CD14-positive monocyte (primary cell): ENCODE measurements at regions not wholly inside any gene's neighbourhood (a gene's known extent, or its start where the extent isn't known, plus 50 kb on each side); places are given as distances from the start of the nearest gene placed in this dataset.

Source experiments
- DNase-seq, 3 donors: peaks; one replicate each; pipeline ENCODE4 v3.0.0-alpha.2; 2011 to 2022
- H2AFZ ChIP-seq: 2 replicates; pipeline ENCODE4 v1.6.0; 2012; ENCODE audit warnings: mild to moderate bottlenecking, low read depth, low read length, inconsistent platforms; ENCODE audit not compliant: insufficient read depth, poor library complexity, severe bottlenecking
- H3K27ac ChIP-seq, 2 donors: 1 replicate in 1 of 2; 2 replicates in 1 of 2; pipeline ENCODE4 v1.5.1; 2012 to 2013; ENCODE audit warnings: low read length in 2 of 2, control low read depth in 1 of 2, inconsistent platforms in 1 of 2, low read depth in 1 of 2, mild to moderate bottlenecking in 1 of 2
- H3K27me3 ChIP-seq, 2 donors: one replicate each; pipeline versions ENCODE4 v1.6.0 to v1.6.1; 2011 to 2013; ENCODE audit warnings: low read length in 2 of 2; ENCODE audit not compliant: control insufficient read depth in 2 of 2, insufficient read depth in 2 of 2
- H3K36me3 ChIP-seq, 2 donors: replicated peaks in 1 of 2; 1 replicate in 1 of 2; 2 replicates in 1 of 2; pipeline versions ENCODE4 v1.5.1 to v1.6.1; 2012 to 2013; ENCODE audit warnings: low read length in 2 of 2, control low read depth in 1 of 2, inconsistent platforms in 1 of 2, mild to moderate bottlenecking in 1 of 2; ENCODE audit not compliant: insufficient read depth in 2 of 2, control insufficient read depth in 1 of 2
- H3K4me1 ChIP-seq, 2 donors: 1 replicate in 1 of 2; 2 replicates in 1 of 2; pipeline versions ENCODE4 v1.5.1 to v1.6.1; 2012 to 2013; ENCODE audit warnings: low read length in 2 of 2, control low read depth in 1 of 2, inconsistent platforms in 1 of 2, mild to moderate bottlenecking in 1 of 2, moderate library complexity in 1 of 2; ENCODE audit not compliant: insufficient read depth in 2 of 2, control insufficient read depth in 1 of 2
- H3K4me2 ChIP-seq: replicated peaks from 2 replicates; pipeline ENCODE3; 2012; ENCODE audit warnings: low read length, moderate library complexity, mild to moderate bottlenecking; ENCODE audit not compliant: poor library complexity, severe bottlenecking; ENCODE audit errors: extremely low read depth
- H3K4me3 ChIP-seq, 3 experiments: fragments of 200-600 bp in 1 of 3; sonication (generic) in 1 of 3; replicated peaks in 1 of 3; 1 replicate in 2 of 3; 2 replicates in 1 of 3; pipeline ENCODE4 v1.5.1; 2011 to 2013; ENCODE audit warnings: low read length in 3 of 3, mild to moderate bottlenecking in 3 of 3, control low read depth in 2 of 3, low read depth in 2 of 3, inconsistent platforms in 1 of 3, moderate library complexity in 1 of 3
- H3K79me2 ChIP-seq: 2 replicates; pipeline ENCODE4 v1.6.0; 2012; ENCODE audit warnings: mild to moderate bottlenecking, control low read depth, inconsistent platforms, low read length, moderate library complexity; ENCODE audit not compliant: insufficient read depth
- H3K9ac ChIP-seq: 2 replicates; pipeline ENCODE4 v1.6.0; 2017; ENCODE audit warnings: low read length, mild to moderate bottlenecking; ENCODE audit not compliant: insufficient read depth, poor library complexity, severe bottlenecking
- H3K9me3 ChIP-seq, 2 donors: replicated peaks in 1 of 2; 1 replicate in 1 of 2; 2 replicates in 1 of 2; pipeline versions ENCODE4 v1.5.1 to v1.6.1; 2012 to 2013; ENCODE audit warnings: low read length in 2 of 2, control low read depth in 1 of 2; ENCODE audit not compliant: control insufficient read depth in 1 of 2, insufficient read depth in 1 of 2
- H4K20me1 ChIP-seq: 2 replicates; pipeline ENCODE4 v1.6.0; 2012; ENCODE audit warnings: mild to moderate bottlenecking, low read length, control low read depth, moderate library complexity; ENCODE audit not compliant: insufficient read depth
- H3K27ac Mint-ChIP-seq, 7 donors: one replicate each; pipeline ENCODE4 v1.8.0; 2020; ENCODE audit warnings: mild to moderate bottlenecking in 7 of 7, mixed read lengths in 7 of 7, moderate library complexity in 6 of 7, inconsistent platforms in 2 of 7
- H3K27me3 Mint-ChIP-seq, 3 donors: one replicate each; pipeline ENCODE4 v1.8.0; 2021 to 2022; ENCODE audit warnings: low read depth in 3 of 3, mild to moderate bottlenecking in 3 of 3, mixed read lengths in 3 of 3, moderate library complexity in 3 of 3, inconsistent platforms in 1 of 3
- H3K36me3 Mint-ChIP-seq, 2 donors: one replicate each; pipeline ENCODE4 v1.8.0; 2020; ENCODE audit warnings: mixed read lengths in 2 of 2, inconsistent platforms in 1 of 2, mild to moderate bottlenecking in 1 of 2
- H3K4me1 Mint-ChIP-seq: one replicate; pipeline ENCODE4 v1.8.0; 2020; ENCODE audit warnings: mild to moderate bottlenecking, mixed read lengths
- H3K4me3 Mint-ChIP-seq, 2 donors: one replicate each; pipeline ENCODE4 v1.8.0; 2020; ENCODE audit warnings: mild to moderate bottlenecking in 2 of 2, mixed read lengths in 2 of 2, moderate library complexity in 1 of 2
- H3K9me3 Mint-ChIP-seq, 7 donors: one replicate each; pipeline ENCODE4 v1.8.0; 2020 to 2022; ENCODE audit warnings: mixed read lengths in 7 of 7, mild to moderate bottlenecking in 6 of 7, moderate library complexity in 6 of 7, inconsistent platforms in 2 of 7
- WGBS: methylation state at CpG from one replicate; pipeline ENCODE4 v1.1.5; 2013; ENCODE audit warnings: missing lambda C conversion rate; ENCODE audit not compliant: insufficient coverage; 5-methylcytosine and 5-hydroxymethylcytosine counted together
- intact Hi-C, 2 donors: fragments of 100-400 bp; cut with micrococcal nuclease; formaldehyde crosslinking; loops; one replicate each; pipeline versions ENCODE4 v1.15.0 to v1.15.1; 2023
- TF ChIP-seq, protein P1 (sequence below): fragments of 200-600 bp; IDR thresholded peaks from one replicate; pipeline ENCODE4 v1.8.0; 2022; ENCODE audit warnings: antibody characterized with exemption, mild to moderate bottlenecking

DNA sequence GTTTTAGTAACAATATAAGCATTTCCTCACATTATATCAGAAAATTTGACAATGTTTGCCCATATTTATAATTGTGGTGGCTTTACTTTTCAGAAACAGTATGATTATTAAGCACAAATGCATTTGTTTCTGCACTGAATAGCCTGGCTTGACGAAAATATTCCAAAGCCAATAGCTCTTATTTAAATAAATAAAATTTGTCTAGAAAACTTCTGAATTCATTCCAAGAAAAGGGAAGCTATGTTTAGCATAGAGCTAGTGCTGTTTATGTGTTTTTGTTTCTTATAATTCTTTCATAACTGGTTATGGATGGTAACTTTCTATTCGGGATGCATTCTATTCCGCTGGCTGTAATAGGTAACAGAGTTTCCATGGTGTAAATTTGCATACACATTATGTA is 268.6 kb downstream of the PTBP2 start:
- no peaks in the 10 kb centered on the region for H3K79me2 ChIP-seq
- no peak overlapping the region for H3K27ac ChIP-seq
- TF ChIP-seq, protein P1, sequence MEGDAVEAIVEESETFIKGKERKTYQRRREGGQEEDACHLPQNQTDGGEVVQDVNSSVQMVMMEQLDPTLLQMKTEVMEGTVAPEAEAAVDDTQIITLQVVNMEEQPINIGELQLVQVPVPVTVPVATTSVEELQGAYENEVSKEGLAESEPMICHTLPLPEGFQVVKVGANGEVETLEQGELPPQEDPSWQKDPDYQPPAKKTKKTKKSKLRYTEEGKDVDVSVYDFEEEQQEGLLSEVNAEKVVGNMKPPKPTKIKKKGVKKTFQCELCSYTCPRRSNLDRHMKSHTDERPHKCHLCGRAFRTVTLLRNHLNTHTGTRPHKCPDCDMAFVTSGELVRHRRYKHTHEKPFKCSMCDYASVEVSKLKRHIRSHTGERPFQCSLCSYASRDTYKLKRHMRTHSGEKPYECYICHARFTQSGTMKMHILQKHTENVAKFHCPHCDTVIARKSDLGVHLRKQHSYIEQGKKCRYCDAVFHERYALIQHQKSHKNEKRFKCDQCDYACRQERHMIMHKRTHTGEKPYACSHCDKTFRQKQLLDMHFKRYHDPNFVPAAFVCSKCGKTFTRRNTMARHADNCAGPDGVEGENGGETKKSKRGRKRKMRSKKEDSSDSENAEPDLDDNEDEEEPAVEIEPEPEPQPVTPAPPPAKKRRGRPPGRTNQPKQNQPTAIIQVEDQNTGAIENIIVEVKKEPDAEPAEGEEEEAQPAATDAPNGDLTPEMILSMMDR, result no peak
- no peaks in the 10 kb centered on the region for H3K4me1 Mint-ChIP-seq
- H3K9me3 Mint-ChIP-seq, result peaks cover 0 to 13% (median 7%) of the 10 kb centered on the region in 7 donors
- no peak overlapping the region for H3K27ac Mint-ChIP-seq
- H3K36me3 ChIP-seq, result no peaks in the 10 kb centered on the region
- H3K9me3 ChIP-seq, result no peaks in the 10 kb centered on the region
- no peaks in the 10 kb centered on the region for H3K27me3 ChIP-seq
- peaks cover 2 to 9% (median 3%) of the 10 kb centered on the region in 3 donors for H3K27me3 Mint-ChIP-seq
- H3K36me3 Mint-ChIP-seq, result no peaks in the 10 kb centered on the region
- H2AFZ ChIP-seq, result no peak overlapping the region
- no peak overlapping the region for H3K4me3 ChIP-seq
- no peaks in the 10 kb centered on the region for H4K20me1 ChIP-seq
- no peak overlapping the region for H3K4me2 ChIP-seq
- no CpG with 5 or more reads among the region's 3 CpGs for WGBS
- H3K4me1 ChIP-seq, result no peaks in the 10 kb centered on the region
- intact Hi-C loops, result no loop called here
- DNase-seq, result no peak
- H3K9ac ChIP-seq, result no peak overlapping the region
- no peak overlapping the region for H3K4me3 Mint-ChIP-seq

DNA sequence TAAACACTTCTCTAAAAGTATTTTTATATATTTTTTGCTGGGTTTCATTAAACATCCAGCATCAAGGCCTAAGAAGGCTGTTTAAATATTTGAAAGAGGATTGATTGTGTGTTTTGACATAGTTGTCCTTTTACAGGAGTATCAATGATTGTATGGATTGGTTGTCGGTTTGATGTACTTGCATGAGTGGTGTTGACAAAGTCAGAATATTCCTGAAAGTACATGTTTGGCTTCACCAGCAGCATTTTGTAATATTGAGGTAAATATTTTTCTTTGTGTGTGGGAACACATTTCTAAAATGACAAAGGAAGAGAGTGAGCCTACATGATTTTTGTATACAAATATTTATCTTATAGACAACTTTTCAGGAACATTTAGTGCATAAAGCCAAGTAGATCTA is 269.7 kb downstream of the PTBP2 start:
- H3K27ac Mint-ChIP-seq, result no peak overlapping the region
- H3K9ac ChIP-seq, result no peak overlapping the region
- H4K20me1 ChIP-seq, result no peaks in the 10 kb centered on the region
- H3K27ac ChIP-seq, result no peak overlapping the region
- no peak overlapping the region for H3K4me2 ChIP-seq
- peaks cover 0 to 13% (median 6%) of the 10 kb centered on the region in 7 donors for H3K9me3 Mint-ChIP-seq
- no peak overlapping the region for H2AFZ ChIP-seq
- no peaks in the 10 kb centered on the region for H3K36me3 ChIP-seq
- H3K4me3 ChIP-seq, result no peak overlapping the region
- WGBS, result 100% methylated on average over 1 of the region's 1 CpG
- no peaks in the 10 kb centered on the region for H3K9me3 ChIP-seq
- no peaks in the 10 kb centered on the region for H3K27me3 ChIP-seq
- H3K4me3 Mint-ChIP-seq, result no peak overlapping the region
- H3K36me3 Mint-ChIP-seq, result no peaks in the 10 kb centered on the region
- intact Hi-C loops, result no loop called here
- H3K4me1 ChIP-seq, result no peaks in the 10 kb centered on the region
- TF ChIP-seq, protein P1, result no peak
- no peak for DNase-seq
- no peaks in the 10 kb centered on the region for H3K79me2 ChIP-seq
- H3K4me1 Mint-ChIP-seq, result no peaks in the 10 kb centered on the region
- H3K27me3 Mint-ChIP-seq, result peaks cover 2 to 9% (median 3%) of the 10 kb centered on the region in 3 donors
